RPMI7951 (cell line): ENCODE measurements at regions not wholly inside any gene's neighbourhood (a gene's known extent, or its start where the extent isn't known, plus 50 kb on each side); places are given as distances from the start of the nearest gene placed in this dataset.

ENCODE experiments used
- DNase-seq: peaks from one replicate; pipeline ENCODE4 v3.0.0-alpha.2; 2012; ENCODE audit warnings: low read depth

GRCh38 chr11:134625151-134625550, 213.1 kb upstream of the B3GAT1 start:
- DNase-seq: no peak

GRCh38 chr11:134624166-134624920, 212.3 kb upstream of the B3GAT1 start:
- DNase-seq: no peak

- DNase-seq: no peak
Measured at GRCh38 chr11:134623711-134624110, 211.7 kb upstream of the B3GAT1 start.

- DNase-seq: no peak
Measured at GRCh38 chr11:134622458-134622857, 210.4 kb upstream of the B3GAT1 start.

GRCh38 chr11:134617360-134617759, 205.3 kb upstream of the B3GAT1 start:
- DNase-seq: no peak

- no peak for DNase-seq
Measured at GRCh38 chr11:134616038-134616437, 204.0 kb upstream of the B3GAT1 start.

GRCh38 chr11:134615041-134615615, 203.1 kb upstream of the B3GAT1 start:
- no peak for DNase-seq

GRCh38 chr11:134614141-134614540, 202.1 kb upstream of the B3GAT1 start:
- DNase-seq: no peak

- DNase-seq: no peak
Measured at GRCh38 chr11:134613646-134614045, 201.6 kb upstream of the B3GAT1 start.

- no peak for DNase-seq
Measured at GRCh38 chr11:134612140-134613030, 200.3 kb upstream of the B3GAT1 start.

GRCh38 chr11:134611537-134611936, 199.5 kb upstream of the B3GAT1 start:
- DNase-seq: no peak

GRCh38 chr11:134610116-134610910, 198.3 kb upstream of the B3GAT1 start:
- DNase-seq: no peak

GRCh38 chr11:134609361-134610115, 197.5 kb upstream of the B3GAT1 start:
- no peak for DNase-seq

- DNase-seq: no peak
Measured at GRCh38 chr11:134607963-134608750, 196.1 kb upstream of the B3GAT1 start.

- DNase-seq: no peak
Measured at GRCh38 chr11:134606251-134606650, 194.2 kb upstream of the B3GAT1 start.

- DNase-seq: no peak
Measured at GRCh38 chr11:134604886-134605285, 192.8 kb upstream of the B3GAT1 start.

GRCh38 chr11:134599299-134599771, 187.3 kb upstream of the B3GAT1 start:
- DNase-seq: no peak

GRCh38 chr11:134598368-134598767, 186.3 kb upstream of the B3GAT1 start:
- DNase-seq: no peak

- DNase-seq: no peak
Measured at GRCh38 chr11:134597452-134597851, 185.4 kb upstream of the B3GAT1 start.

GRCh38 chr11:134596404-134596803, 184.4 kb upstream of the B3GAT1 start:
- DNase-seq: no peak
